ENCODE measurements at regions not wholly inside any gene's neighbourhood (a gene's known extent, or its start where the extent isn't known, plus 50 kb on each side); places are given as distances from the start of the nearest gene placed in this dataset.

DNA sequence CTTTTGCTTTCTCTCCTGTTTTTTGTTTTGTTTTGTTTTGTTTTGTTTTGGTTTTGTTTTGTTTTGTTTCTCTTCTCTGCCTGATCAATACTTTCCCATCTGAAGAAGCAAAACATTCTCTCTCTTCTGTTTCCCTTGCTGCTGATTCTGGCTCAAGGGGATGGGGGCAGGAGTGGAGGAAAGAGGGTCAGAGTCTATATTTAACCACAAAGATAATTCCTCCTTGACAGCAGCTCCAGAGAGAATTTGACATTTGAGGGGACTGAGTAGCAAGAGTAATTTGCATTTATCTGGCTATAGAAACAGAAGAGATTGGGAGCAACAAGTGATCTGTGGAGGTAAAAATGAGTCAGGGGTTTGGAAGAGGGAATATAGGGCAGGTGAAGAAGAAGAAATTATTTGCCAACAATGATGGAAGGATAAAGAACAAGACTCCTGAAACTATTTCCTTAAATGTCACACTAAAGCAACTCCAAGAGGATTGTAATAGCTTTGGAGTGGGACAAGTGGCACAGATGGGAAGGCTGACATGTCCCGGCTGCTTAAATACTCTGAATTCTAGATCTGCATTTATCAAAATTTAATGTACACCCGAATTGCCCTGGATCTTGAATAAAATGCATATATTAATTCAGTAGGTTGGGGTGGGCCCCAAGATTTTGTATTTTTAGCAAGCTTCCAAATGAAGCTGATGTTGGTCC is 349.3 kb upstream of the PLXNA2 start:
- no peak for TF ChIP-seq CTCF (IDR thresholded peaks at IDR 0.05; ENCODE audit: insufficient read depth, low read length, poor library complexity, severe bottlenecking)
- TF ChIP-seq EZH2phosphoT487 (conservative IDR thresholded peaks at IDR 0.05; ENCODE audit: low read length), result no peak

All from SU-DHL-6 (cell line).